Spleen (tissue), 7 donors: ENCODE measurements at regions not wholly inside any gene's neighbourhood (a gene's known extent, or its start where the extent isn't known, plus 50 kb on each side); places are given as distances from the start of the nearest gene placed in this dataset.
A peak's percentile ranks its signal among the peaks of the same experiment; 100 is the strongest.

ENCODE experiments used
- POLR2A ChIP-seq, 3 donors: fragments of 450-650 bp; IDR thresholded peaks; one replicate each; pipeline ENCODE4 v1.5.1; 2017; ENCODE audit warnings: antibody characterized with exemption in 3 of 3, mild to moderate bottlenecking in 1 of 3
- TF ChIP-seq, protein P1 (sequence below), 11 experiments: fragments of 200-600 bp in 7 of 11; fragments of 450-650 bp in 4 of 11; sonication (generic) in 4 of 11; IDR thresholded peaks in 8 of 11; conservative IDR thresholded peaks in 3 of 11; 1 replicate in 7 of 11; 2 replicates in 4 of 11; pipeline versions ENCODE4 v1.4.0 to v1.8.0; 2016 to 2021; ENCODE audit warnings: antibody characterized with exemption in 11 of 11, inconsistent platforms in 4 of 11, mild to moderate bottlenecking in 1 of 11
- donor health status: DM: no; HTN: no; CAD: no; lungs with moderate emphysema.
- donor health status: DM: no; HTN: no; CAD: no.
- donor health status: DM: no; HTN: no; CAD: no.

GRCh38 chr9:90102292-90102901 is 497.6 kb downstream of the GADD45G start:
- TF ChIP-seq POLR2A (IDR thresholded peaks at IDR 0.05) = no peak
- TF ChIP-seq, protein P1, sequence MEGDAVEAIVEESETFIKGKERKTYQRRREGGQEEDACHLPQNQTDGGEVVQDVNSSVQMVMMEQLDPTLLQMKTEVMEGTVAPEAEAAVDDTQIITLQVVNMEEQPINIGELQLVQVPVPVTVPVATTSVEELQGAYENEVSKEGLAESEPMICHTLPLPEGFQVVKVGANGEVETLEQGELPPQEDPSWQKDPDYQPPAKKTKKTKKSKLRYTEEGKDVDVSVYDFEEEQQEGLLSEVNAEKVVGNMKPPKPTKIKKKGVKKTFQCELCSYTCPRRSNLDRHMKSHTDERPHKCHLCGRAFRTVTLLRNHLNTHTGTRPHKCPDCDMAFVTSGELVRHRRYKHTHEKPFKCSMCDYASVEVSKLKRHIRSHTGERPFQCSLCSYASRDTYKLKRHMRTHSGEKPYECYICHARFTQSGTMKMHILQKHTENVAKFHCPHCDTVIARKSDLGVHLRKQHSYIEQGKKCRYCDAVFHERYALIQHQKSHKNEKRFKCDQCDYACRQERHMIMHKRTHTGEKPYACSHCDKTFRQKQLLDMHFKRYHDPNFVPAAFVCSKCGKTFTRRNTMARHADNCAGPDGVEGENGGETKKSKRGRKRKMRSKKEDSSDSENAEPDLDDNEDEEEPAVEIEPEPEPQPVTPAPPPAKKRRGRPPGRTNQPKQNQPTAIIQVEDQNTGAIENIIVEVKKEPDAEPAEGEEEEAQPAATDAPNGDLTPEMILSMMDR (IDR thresholded peaks at IDR 0.05 in 8 of 11, conservative IDR thresholded peaks at IDR 0.05 in 3 of 11) = peak; percentile 65 to 93 (median 82)
